HG02943 (cell line): ENCODE measurements at regions not wholly inside any gene's neighbourhood (a gene's known extent, or its start where the extent isn't known, plus 50 kb on each side); places are given as distances from the start of the nearest gene placed in this dataset.

Source experiments
- ATAC-seq: cut with Tn5 transposase; IDR thresholded peaks from one replicate; pipeline ENCODE4 v1.9.1; 2021; ENCODE audit warnings: mild to moderate bottlenecking, low read depth, moderate library complexity; ENCODE audit not compliant: unreplicated experiment

- ATAC-seq = no peak
Observed at GRCh38 chr9:26744191-26744965, 148.2 kb downstream of the CAAP1 start.

DNA sequence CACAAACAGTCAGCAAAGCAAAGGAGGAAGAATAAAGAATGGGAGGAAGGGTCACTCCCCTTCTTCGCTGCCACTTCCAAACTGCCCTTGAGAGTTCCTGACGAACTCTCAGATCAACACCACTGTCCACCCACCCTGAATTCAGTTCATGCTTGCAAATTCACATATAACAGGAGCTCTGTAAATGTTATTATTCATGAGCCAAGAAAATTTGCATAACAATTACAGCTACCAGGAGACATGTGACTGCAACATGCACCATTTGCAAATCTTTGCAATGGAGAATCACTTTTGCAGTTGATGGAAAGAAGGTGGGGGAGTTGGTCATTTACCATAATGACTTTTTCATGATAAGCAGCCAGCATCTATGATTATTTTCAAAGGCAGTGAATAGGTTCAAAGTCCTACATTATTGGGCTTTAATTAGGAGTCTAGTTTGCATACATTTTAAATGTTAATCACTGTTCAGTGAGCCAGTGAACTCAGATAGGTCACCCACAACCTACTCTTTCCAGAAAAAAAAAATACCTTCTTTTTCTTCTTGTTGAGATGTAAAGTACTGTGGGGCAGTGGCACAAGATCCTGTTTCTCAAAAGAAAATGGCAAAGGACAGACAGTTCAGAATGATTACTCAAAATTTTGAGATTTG, 149.7 kb downstream of the CAAP1 start:
- no peak for ATAC-seq

DNA sequence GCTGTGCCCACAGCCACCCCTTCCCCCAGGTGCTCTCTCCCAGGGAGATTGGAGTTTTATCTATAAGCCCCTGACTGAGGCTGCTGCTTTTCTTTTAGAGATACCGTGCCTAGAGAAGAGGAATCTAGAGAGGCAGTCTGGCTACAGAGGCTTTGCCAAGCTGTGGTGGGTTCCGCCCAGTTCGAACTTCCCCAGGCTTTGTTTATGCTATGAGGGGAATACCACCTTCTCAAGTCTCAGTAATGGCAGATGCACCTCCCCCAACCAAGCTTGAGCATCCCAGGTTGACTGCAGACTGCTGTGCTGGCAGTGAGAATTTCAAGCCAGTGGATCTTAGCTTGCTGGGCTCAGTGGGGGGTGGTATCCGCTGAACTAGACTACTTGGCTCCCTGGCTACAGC, 157.4 kb downstream of the CAAP1 start:
- ATAC-seq = no peak

DNA sequence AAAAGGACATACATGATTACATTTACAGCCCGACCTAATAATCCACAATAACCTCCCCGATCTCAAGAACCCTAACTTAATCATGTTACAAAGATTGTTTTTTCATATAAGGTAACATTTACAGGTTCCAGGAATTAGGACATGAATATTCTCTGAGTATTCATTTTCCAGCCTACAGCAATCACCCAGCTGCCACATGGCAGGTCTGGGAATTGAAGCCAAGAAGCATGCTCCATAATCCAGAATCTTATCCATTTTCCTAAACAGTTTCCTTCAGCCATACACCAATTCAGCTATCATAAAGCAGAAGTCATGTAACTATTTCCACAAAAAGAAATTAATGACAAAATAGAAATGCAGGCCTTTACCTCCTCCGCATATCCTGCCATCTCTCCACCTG, 163.4 kb downstream of the CAAP1 start:
- no peak for ATAC-seq

DNA sequence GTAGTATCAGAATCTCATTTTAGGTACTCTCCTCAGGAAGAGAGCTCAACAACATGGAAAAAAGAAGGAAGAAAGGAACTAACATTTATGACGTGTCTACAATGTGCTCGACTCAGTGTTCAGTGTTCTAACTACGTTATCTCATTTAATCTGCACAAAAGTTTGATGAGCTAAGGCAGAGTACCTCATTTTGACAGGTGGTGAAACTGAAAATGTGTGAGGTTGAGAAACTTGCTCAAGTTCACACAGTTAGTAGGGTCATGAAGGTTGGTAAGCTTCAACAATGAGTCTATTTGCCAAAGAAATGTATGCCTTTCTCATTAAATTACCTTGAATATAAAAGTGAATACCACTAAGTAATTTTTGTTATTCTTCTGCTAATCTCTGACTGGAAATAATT, 165.1 kb downstream of the CAAP1 start:
- ATAC-seq = peak; percentile 74

GRCh38 chr9:26725573-26725972, 167.0 kb downstream of the CAAP1 start:
- ATAC-seq = no peak

DNA sequence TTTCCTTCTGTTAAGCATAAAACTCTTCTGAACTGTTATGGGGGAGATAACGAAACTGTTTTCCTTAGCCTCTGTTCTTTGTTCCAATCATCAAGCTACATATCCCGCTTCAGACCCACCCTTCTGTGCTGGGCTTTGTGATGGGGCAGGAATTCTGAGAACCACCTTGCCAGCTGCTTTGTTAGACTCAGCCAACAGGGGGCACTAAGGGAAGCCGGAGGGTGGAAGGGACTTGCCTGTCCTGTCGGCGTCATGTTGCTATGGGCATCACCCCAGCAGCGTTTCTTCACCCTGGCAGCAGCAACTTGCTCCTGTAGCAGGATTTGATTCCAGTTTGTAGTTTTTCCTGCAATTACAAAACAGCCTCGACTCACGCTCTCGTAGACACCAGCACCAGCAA, 169.1 kb downstream of the CAAP1 start:
- ATAC-seq = no peak

GRCh38 chr9:26722755-26723154, 169.8 kb downstream of the CAAP1 start:
- ATAC-seq = no peak

DNA sequence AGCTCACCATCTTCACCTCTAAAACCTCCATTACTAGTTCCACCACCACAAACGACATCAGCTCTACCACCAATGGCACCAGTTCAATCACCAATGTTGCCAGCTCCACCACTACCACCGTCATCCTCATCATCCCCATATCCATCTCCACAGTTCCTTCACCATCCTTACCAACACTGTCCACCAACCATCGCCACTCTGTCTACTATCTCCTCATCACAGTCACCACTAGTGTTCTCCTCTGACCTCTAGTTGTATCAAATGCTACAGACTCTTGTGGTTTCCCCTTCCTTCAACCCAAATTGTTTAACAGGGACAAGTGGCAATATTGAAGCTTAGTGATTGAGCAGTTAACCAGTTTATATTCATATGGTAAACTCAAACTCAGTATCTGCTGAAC, 182.6 kb downstream of the CAAP1 start:
- ATAC-seq = no peak

- no peak for ATAC-seq
Observed at GRCh38 chr9:26706223-26706622, 186.4 kb downstream of the CAAP1 start.

DNA sequence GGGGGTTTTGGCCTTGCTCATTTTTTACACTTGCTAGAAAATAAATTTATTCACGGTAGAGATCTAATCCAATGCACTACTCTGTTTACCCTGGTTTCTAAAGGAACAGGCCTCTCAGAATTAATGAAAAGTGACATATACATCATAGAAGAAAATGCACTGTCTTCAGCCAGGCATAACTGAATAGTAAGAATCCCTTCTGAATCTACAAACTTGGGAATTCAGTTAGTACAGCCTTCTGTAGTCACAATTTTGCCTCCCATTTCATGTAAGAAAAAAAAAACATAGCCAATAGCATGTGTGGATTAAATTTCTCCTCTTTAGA, 197.3 kb downstream of the CAAP1 start:
- no peak for ATAC-seq

DNA sequence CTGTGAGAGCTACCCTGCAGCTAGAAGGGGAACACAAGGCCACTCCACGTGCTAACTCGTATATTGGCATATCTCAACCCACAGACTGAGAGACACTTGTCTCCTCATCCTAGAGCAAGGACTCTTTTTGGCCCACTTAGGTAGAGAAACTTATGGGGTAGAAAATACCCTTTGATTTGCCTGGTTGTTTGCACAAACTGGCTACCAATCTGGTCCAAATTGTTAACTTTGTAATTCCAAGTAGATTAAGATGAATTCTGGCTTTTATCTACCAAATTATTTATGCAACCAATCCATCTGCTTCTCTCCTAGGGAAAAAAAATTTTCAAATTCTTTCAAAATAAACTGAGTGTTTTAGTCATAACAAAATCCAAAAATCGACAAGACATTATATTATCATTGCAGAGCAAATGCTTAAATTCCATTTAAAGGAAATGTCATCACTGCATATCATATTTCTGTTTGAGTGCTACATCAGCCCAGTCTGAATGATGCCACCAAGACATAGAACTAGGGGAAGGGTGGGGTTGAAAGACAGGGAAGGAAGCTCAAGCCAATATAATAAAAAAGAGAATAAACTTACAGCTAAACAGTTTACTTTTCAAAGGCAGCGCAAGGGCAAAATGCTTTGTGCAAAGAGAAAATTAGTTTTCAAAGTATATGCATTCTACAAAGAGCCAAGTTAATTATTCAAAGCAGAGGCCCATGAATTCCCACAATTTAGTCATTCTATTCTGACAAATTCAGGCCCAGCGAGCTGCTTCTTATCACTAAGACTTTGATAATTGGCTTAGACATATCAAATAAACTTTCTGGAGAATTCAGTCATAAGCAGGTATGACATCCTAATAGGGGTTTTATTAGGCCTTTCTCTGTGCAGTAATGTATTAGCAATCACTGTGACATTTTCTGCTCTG, 198.0 kb downstream of the CAAP1 start:
- no peak for ATAC-seq

DNA sequence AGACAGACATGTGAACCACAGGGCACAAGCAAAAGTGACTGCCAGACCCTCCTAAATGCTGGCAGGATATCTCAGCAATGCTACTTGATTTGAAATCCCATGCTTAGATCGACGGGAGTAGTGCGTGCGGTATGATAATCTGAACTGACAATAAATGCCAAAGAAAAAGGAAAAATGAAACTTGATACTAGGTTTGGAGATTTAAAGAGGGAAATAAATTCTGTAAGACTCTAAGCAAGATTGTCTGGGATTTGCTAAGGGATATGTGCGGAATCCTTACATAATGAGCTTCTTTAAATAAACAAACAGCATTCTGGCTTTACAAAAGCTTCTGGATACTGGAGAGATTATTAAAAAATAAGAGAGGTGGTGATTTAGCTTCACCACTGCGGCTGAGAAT, 203.6 kb downstream of the CAAP1 start:
- ATAC-seq = no peak

GRCh38 chr9:26687421-26687820, 205.2 kb downstream of the CAAP1 start:
- no peak for ATAC-seq

- no peak for ATAC-seq
Observed at GRCh38 chr9:26685818-26686217, 206.8 kb downstream of the CAAP1 start.

- ATAC-seq = no peak
Observed at GRCh38 chr9:26684029-26684428, 208.6 kb downstream of the CAAP1 start.

DNA sequence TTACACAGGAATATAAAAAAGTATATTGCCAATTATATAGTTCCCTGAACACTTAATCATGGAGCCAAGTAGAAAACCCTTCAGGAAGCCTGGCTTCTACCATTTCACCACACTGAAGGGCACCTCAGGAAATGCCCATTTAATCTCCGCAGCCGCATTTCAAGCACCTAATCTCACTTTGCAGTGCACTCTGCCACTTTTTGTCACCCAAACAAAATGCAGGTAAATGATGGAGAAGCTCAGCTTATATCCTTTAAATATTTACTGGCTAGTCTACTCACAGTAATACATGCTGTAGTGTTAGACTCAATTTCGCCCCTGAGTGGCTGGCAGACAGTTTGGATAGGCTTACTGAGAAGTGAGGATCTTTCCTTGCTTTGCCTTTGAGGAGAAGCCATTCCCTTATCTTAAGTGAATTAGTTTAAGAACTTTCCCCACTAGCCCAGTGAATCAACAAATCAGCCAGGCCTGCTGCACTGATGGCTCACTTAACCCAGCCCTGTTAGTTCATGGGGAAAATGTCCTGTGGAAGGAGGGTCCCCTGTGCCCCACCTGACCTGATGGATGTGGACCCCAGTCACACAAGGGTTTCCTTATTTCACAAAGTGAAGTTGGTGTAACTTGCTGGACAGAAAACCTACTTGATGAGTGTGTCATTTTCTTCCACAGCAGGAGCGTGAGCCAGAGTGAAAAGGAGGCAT, 209.7 kb downstream of the CAAP1 start:
- ATAC-seq = no peak

DNA sequence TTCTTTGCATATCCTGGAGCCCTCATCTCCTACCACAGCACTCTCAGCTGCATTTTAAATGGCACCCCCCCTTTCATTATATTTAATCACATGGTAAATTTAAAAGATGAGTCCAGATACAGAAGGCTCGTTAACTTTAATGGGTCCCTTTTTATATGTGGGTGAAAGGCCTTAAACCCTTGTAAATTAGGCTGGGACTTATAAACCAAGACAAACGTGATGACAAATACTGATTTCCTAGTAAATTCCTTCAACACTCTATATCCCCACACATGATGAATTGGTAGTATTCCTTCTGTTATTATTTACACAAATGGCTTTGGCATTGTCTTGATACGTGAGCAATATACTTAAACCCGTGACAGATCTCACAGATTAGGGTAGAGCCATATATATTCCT, 210.6 kb downstream of the CAAP1 start:
- no peak for ATAC-seq

DNA sequence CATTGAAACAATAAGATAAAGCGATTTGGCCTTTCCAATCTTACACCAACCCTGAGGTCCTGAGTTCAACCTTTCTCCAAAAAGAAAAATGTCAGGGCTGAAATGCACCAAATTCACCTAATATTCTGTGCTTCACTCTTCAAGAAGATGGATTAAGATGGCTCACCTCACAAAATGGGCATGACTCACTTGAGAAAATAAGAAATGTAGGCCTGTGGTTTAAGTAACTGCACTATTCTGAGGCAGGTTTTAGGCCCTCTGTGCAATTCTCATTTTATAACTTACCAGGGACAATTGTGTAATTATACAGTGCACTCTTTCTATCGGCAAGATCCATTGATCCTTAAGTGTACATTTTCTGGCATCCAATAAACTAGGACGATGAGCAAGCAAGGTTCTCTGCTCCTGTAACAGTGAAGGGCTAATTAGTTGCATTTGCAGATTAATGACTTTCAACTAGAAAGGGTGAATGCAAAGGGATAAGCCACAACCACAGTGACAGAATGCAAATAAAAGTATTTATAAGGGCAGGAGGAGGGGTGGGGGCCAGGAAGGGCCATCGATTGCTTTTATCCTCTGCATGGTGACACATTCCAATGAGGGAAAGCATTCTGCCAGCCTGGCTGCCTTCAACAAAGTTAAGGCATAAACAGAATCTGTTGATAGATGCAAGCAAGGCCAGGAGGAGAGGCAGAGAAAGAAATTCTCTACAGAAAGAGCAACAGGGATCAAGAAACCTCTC, 214.5 kb downstream of the CAAP1 start:
- no peak for ATAC-seq

- ATAC-seq = no peak
Observed at GRCh38 chr9:26675035-26675434, 217.6 kb downstream of the CAAP1 start.
